Tibial nerve (tissue), 3 donors: ENCODE measurements at regions not wholly inside any gene's neighbourhood (a gene's known extent, or its start where the extent isn't known, plus 50 kb on each side); places are given as distances from the start of the nearest gene placed in this dataset.

Experiments
- POLR2A ChIP-seq, 2 donors: fragments of 450-650 bp; IDR thresholded peaks; one replicate each; pipeline ENCODE4 v1.6.1; 2017; ENCODE audit warnings: antibody characterized with exemption in 2 of 2, mild to moderate bottlenecking in 2 of 2, moderate library complexity in 2 of 2
- TF ChIP-seq, protein P1 (sequence below), 5 experiments: fragments of 200-600 bp in 3 of 5; fragments of 450-650 bp in 2 of 5; sonication (generic) in 3 of 5; IDR thresholded peaks; one replicate each; pipeline ENCODE4 v1.5.1; 2016 to 2019; ENCODE audit warnings: antibody characterized with exemption in 5 of 5, mild to moderate bottlenecking in 3 of 5, moderate library complexity in 2 of 5

DNA sequence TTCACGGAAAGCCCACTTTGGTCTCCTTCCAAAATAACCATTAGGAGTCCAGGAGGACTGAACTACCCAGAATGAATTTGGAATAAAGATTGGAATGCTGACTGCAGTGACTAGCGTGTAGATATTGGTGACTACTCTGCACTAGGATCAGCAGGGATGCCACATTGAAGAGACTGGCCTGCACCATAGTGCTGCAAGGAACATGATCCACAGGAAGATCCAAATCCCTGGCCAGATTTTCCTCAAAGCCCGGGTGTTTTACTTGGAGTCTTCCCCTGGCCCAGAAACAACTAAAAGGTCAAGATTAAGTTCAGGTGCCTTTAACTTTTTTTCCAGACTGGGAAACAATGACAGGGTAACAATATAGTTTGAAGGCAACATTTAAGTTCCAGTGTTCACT, 870.4 kb downstream of the CDH8 start:
- TF ChIP-seq, protein P1, sequence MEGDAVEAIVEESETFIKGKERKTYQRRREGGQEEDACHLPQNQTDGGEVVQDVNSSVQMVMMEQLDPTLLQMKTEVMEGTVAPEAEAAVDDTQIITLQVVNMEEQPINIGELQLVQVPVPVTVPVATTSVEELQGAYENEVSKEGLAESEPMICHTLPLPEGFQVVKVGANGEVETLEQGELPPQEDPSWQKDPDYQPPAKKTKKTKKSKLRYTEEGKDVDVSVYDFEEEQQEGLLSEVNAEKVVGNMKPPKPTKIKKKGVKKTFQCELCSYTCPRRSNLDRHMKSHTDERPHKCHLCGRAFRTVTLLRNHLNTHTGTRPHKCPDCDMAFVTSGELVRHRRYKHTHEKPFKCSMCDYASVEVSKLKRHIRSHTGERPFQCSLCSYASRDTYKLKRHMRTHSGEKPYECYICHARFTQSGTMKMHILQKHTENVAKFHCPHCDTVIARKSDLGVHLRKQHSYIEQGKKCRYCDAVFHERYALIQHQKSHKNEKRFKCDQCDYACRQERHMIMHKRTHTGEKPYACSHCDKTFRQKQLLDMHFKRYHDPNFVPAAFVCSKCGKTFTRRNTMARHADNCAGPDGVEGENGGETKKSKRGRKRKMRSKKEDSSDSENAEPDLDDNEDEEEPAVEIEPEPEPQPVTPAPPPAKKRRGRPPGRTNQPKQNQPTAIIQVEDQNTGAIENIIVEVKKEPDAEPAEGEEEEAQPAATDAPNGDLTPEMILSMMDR (IDR thresholded peaks at IDR 0.05) = no peak
- TF ChIP-seq POLR2A (IDR thresholded peaks at IDR 0.05) = no peak
